ENCODE measurements at regions not wholly inside any gene's neighbourhood (a gene's known extent, or its start where the extent isn't known, plus 50 kb on each side); places are given as distances from the start of the nearest gene placed in this dataset.
"Not testable (repeated sequence)": the region's sequence is repeated elsewhere in the genome, so short reads cannot be mapped to it uniquely, and the experiment has no call there.

DNA sequence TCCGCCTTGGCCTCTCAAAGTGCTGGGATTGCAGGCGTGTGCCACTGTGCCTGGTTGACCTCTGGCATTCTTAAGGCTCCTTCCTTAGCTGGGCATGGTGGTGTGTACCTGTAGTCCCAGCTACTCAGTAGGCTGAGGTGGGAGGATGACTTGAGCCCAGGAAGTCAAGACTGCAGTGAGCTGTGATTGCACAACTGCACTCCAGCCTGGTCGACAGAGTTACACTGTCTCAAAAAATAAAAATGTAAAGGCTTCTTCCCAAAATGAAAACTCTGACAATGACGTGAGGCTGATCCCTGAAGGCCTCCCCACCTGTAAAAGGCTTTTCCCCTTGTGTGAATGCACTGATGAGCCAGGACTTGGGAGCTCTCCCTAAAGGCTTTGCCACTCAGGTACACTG is 62.4 kb downstream of the ZBTB9 start:
- no peak overlapping the region for H4K5ac ChIP-seq (ENCODE audit: insufficient read length, low read depth, low read length)
- no peak overlapping the region for H3K27ac ChIP-seq (ENCODE audit: insufficient read length, low read depth, low read length)
- no peak overlapping the region for H3K4ac ChIP-seq (ENCODE audit: low read depth, low read length)
- H4K20me1 ChIP-seq (ENCODE audit: control insufficient read depth, insufficient read depth, insufficient read length) = peaks cover 3% of the 10 kb centered on the region
- no peak overlapping the region for H3K9ac ChIP-seq (ENCODE audit: extremely low read depth, insufficient read length, low read length)
- H3K18ac ChIP-seq (ENCODE audit: insufficient read length, low read depth, low read length) = no peak overlapping the region
- no peak overlapping the region for H3K4me3 Mint-ChIP-seq
- H3K79me2 ChIP-seq (ENCODE audit: insufficient read depth, low read length) = no peaks in the 10 kb centered on the region
- H3T11ph ChIP-seq (ENCODE audit: low read length) = no peak overlapping the region
- H3K36me3 Mint-ChIP-seq (ENCODE audit: insufficient read depth in 1 of 3, low read depth in 3 of 3) = no peaks in the 10 kb centered on the region; a peak in 1 of 7 replicates
- no peak overlapping the region for H4K8ac ChIP-seq (replicated peaks; ENCODE audit: insufficient read length, low read depth, low read length)
- peaks cover 2 to 3% of the 10 kb centered on the region in 2 experiments; a peak in 2 of 5 replicates for H3K9me3 Mint-ChIP-seq
- no peak overlapping the region for H2AFZ ChIP-seq (ENCODE audit: low read length)
- no peak overlapping the region for H3K56ac ChIP-seq (ENCODE audit: insufficient read length, low read depth, low read length)
- no peak overlapping the region for H4K91ac ChIP-seq (ENCODE audit: insufficient read length, low read depth, low read length)
- H3K23ac ChIP-seq (ENCODE audit: insufficient read length, low read depth, low read length) = no peak overlapping the region
- peaks cover 4 to 6% of the 10 kb centered on the region in 2 experiments; a peak in 2 of 4 replicates for H3K4me1 Mint-ChIP-seq
- no peak overlapping the region for H3K14ac ChIP-seq (ENCODE audit: insufficient read depth, low read length)
- H3K4me2 ChIP-seq (ENCODE audit: insufficient read depth, insufficient read length, low read length) = no peak overlapping the region
- peaks cover 17% of the 10 kb centered on the region for H3K27me3 Mint-ChIP-seq (ENCODE audit: low read depth)
- no peak overlapping the region for H2BK15ac ChIP-seq (ENCODE audit: low read depth, low read length)
- H3K27ac Mint-ChIP-seq = no peak overlapping the region
- H3K23me2 ChIP-seq (ENCODE audit: insufficient read length, low read depth, low read length, poor library complexity, severe bottlenecking) = no peaks in the 10 kb centered on the region
- no CpG with 5 or more reads among the region's 4 CpGs for WGBS (ENCODE audit: extremely low coverage, insufficient read length, low lambda C conversion rate)
- H2BK120ac ChIP-seq (ENCODE audit: low read depth, low read length, poor library complexity, severe bottlenecking) = no peak overlapping the region
- no peak overlapping the region for H2AK5ac ChIP-seq (ENCODE audit: insufficient read length, low read length)
- no peak overlapping the region for H2BK5ac ChIP-seq (ENCODE audit: insufficient read length, low read length)
- no peaks in the 10 kb centered on the region for H3K9me3 ChIP-seq (ENCODE audit: control insufficient read depth, low read depth, low read length)
- H3K27me3 ChIP-seq (ENCODE audit: insufficient read depth, low read length) = no peaks in the 10 kb centered on the region
- no peaks in the 10 kb centered on the region for H3K79me1 ChIP-seq (ENCODE audit: insufficient read depth, low read depth, low read length, poor library complexity, severe bottlenecking)
- H2BK20ac ChIP-seq (ENCODE audit: low read depth, low read length, poor library complexity, severe bottlenecking) = no peak overlapping the region
- DNase-seq = no peak
- no peak overlapping the region for H2BK12ac ChIP-seq (ENCODE audit: insufficient read length, low read depth, low read length)
- H3K4me1 ChIP-seq (ENCODE audit: insufficient read depth, low read length) = no peaks in the 10 kb centered on the region
- TF ChIP-seq, protein P1, sequence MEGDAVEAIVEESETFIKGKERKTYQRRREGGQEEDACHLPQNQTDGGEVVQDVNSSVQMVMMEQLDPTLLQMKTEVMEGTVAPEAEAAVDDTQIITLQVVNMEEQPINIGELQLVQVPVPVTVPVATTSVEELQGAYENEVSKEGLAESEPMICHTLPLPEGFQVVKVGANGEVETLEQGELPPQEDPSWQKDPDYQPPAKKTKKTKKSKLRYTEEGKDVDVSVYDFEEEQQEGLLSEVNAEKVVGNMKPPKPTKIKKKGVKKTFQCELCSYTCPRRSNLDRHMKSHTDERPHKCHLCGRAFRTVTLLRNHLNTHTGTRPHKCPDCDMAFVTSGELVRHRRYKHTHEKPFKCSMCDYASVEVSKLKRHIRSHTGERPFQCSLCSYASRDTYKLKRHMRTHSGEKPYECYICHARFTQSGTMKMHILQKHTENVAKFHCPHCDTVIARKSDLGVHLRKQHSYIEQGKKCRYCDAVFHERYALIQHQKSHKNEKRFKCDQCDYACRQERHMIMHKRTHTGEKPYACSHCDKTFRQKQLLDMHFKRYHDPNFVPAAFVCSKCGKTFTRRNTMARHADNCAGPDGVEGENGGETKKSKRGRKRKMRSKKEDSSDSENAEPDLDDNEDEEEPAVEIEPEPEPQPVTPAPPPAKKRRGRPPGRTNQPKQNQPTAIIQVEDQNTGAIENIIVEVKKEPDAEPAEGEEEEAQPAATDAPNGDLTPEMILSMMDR (conservative IDR thresholded peaks at IDR 0.05) = no peak

DNA sequence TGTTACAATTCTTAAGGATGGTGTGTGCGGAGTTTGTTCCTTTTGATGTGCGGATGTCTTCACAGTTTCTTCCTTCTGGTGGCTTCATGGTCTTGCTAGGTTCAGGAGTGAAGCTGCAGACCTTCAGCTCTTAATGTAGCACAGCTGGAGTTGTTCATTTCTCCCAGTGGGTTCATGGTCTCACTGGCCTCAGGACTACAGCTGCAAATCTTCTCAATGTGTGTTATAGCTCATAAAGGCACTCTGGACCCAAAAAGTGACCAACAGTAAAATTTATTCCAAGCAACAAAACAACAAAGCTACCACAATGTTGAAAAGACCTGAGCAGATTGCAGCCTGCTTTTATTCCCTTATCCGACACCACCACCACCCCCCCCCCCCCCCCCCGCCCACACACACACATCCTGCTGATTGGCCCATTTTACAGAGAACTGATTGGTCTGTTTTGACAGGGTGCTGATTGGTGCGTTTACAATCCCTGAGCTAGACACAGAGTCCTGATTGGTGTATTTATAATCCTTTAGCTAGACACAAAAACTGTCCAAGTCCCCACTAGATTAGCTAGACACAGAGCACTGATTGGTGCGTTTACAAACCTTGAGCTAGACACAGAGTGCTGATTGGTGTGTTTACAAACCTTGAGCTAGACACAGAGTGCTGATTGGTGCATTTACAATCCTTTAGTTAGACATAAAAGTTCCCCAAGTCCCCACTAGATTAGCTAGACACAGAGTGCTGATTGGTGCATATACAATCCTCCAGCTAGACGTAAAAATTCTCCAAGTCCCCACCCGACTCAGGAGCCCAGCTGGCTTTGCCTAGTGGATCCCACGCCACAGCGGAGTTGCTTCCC is 59.2 kb downstream of the BAK1 start:
- not testable (repeated sequence) for H3K36me3 Mint-ChIP-seq (ENCODE audit: insufficient read depth in 1 of 3, low read depth in 3 of 3); H3K23me2 ChIP-seq (ENCODE audit: insufficient read length, low read depth, low read length, poor library complexity, severe bottlenecking); H3K14ac ChIP-seq (ENCODE audit: insufficient read depth, low read length); DNase-seq; H3K27me3 ChIP-seq (ENCODE audit: insufficient read depth, low read length); H2BK120ac ChIP-seq (ENCODE audit: low read depth, low read length, poor library complexity, severe bottlenecking); H3K4me1 ChIP-seq (ENCODE audit: insufficient read depth, low read length); H3K9ac ChIP-seq (ENCODE audit: extremely low read depth, insufficient read length, low read length); H3K27ac Mint-ChIP-seq; H2BK5ac ChIP-seq (ENCODE audit: insufficient read length, low read length); H4K20me1 ChIP-seq (ENCODE audit: control insufficient read depth, insufficient read depth, insufficient read length); H3K4me2 ChIP-seq (ENCODE audit: insufficient read depth, insufficient read length, low read length); H3K18ac ChIP-seq (ENCODE audit: insufficient read length, low read depth, low read length); H3K4ac ChIP-seq (ENCODE audit: low read depth, low read length); H3K56ac ChIP-seq (ENCODE audit: insufficient read length, low read depth, low read length); H2BK12ac ChIP-seq (ENCODE audit: insufficient read length, low read depth, low read length); H2BK20ac ChIP-seq (ENCODE audit: low read depth, low read length, poor library complexity, severe bottlenecking); H3K27ac ChIP-seq (ENCODE audit: insufficient read length, low read depth, low read length); H3K79me1 ChIP-seq (ENCODE audit: insufficient read depth, low read depth, low read length, poor library complexity, severe bottlenecking); H3K79me2 ChIP-seq (ENCODE audit: insufficient read depth, low read length); H2BK15ac ChIP-seq (ENCODE audit: low read depth, low read length); H4K91ac ChIP-seq (ENCODE audit: insufficient read length, low read depth, low read length); H3K4me3 Mint-ChIP-seq; H3K4me1 Mint-ChIP-seq; H3K23ac ChIP-seq (ENCODE audit: insufficient read length, low read depth, low read length); H4K5ac ChIP-seq (ENCODE audit: insufficient read length, low read depth, low read length); H3T11ph ChIP-seq (ENCODE audit: low read length); H4K8ac ChIP-seq (replicated peaks; ENCODE audit: insufficient read length, low read depth, low read length); H3K9me3 ChIP-seq (ENCODE audit: control insufficient read depth, low read depth, low read length); H2AK5ac ChIP-seq (ENCODE audit: insufficient read length, low read length); H2AFZ ChIP-seq (ENCODE audit: low read length)
- Mint-ChIP-seq H3K9me3 (peaks cover 7 to 13% of the 10 kb centered on the region in 2 experiments; a peak in 3 of 5 replicates), H3K27me3 (ENCODE audit: low read depth) (peaks cover 13% of the 10 kb centered on the region)
- no CpG with 5 or more reads among the region's 10 CpGs for WGBS (ENCODE audit: extremely low coverage, insufficient read length, low lambda C conversion rate)

All from H9 (cell line).